CD4-positive, alpha-beta T cell treated with Interleukin-12 subunit alpha and Interleukin-12 subunit beta, for 1 hour (primary cell): ENCODE measurements at regions not wholly inside any gene's neighbourhood (a gene's known extent, or its start where the extent isn't known, plus 50 kb on each side); places are given as distances from the start of the nearest gene placed in this dataset.
"Not testable (repeated sequence)": the region's sequence is repeated elsewhere in the genome, so short reads cannot be mapped to it uniquely, and the experiment has no call there.

ENCODE experiments used
- DNase-seq: peaks from one replicate; pipeline ENCODE4 v3.0.0-alpha.2; 2020

GRCh38 chr4:23504083-23504482 lies 385.8 kb downstream of the PPARGC1A start:
- no peak for DNase-seq

GRCh38 chr4:23500894-23501449 lies 388.9 kb downstream of the PPARGC1A start:
- no peak for DNase-seq

GRCh38 chr4:23485801-23486200 lies 404.0 kb downstream of the PPARGC1A start:
- DNase-seq, result no peak

- DNase-seq, result no peak
Measured at GRCh38 chr4:23484689-23485088, 405.2 kb downstream of the PPARGC1A start.

- no peak for DNase-seq
Measured at GRCh38 chr4:23483320-23483960, 406.4 kb downstream of the PPARGC1A start.

- DNase-seq, result no peak
Measured at GRCh38 chr4:23481566-23481965, 408.3 kb downstream of the PPARGC1A start.

GRCh38 chr4:23477905-23478304 lies 411.9 kb downstream of the PPARGC1A start:
- DNase-seq, result no peak

- no peak for DNase-seq
Measured at GRCh38 chr4:23476515-23477090, 413.2 kb downstream of the PPARGC1A start.

GRCh38 chr4:23463071-23463470 lies 426.8 kb downstream of the PPARGC1A start:
- no peak for DNase-seq

GRCh38 chr4:23458054-23458453 lies 431.8 kb downstream of the PPARGC1A start:
- DNase-seq, result no peak

GRCh38 chr4:23456864-23457263 lies 433.0 kb downstream of the PPARGC1A start:
- no peak for DNase-seq

GRCh38 chr4:23455456-23456158 lies 434.2 kb downstream of the PPARGC1A start:
- no peak for DNase-seq

GRCh38 chr4:23441530-23442069 lies 448.2 kb downstream of the PPARGC1A start:
- DNase-seq, result no peak

GRCh38 chr4:23438764-23439163 lies 451.1 kb downstream of the PPARGC1A start:
- DNase-seq, result no peak

- no peak for DNase-seq
Measured at GRCh38 chr4:23429497-23429896, 460.4 kb downstream of the PPARGC1A start.

GRCh38 chr4:23425570-23425969 lies 464.3 kb downstream of the PPARGC1A start:
- DNase-seq, result no peak

GRCh38 chr4:23423540-23423939 lies 466.3 kb downstream of the PPARGC1A start:
- no peak for DNase-seq

- no peak for DNase-seq
Measured at GRCh38 chr4:23422878-23423277, 467.0 kb downstream of the PPARGC1A start.

GRCh38 chr4:23413631-23414030 lies 476.2 kb downstream of the PPARGC1A start:
- DNase-seq, result no peak

- no peak for DNase-seq
Measured at GRCh38 chr4:23412701-23413100, 477.1 kb downstream of the PPARGC1A start.

GRCh38 chr4:23408913-23409312 lies 480.9 kb downstream of the PPARGC1A start:
- DNase-seq, result not testable (repeated sequence)

GRCh38 chr4:23401572-23401971 lies 488.3 kb downstream of the PPARGC1A start:
- DNase-seq, result no peak

GRCh38 chr4:23392860-23393458 lies 496.9 kb downstream of the PPARGC1A start:
- no peak for DNase-seq
